ENCODE measurements at regions not wholly inside any gene's neighbourhood (a gene's known extent, or its start where the extent isn't known, plus 50 kb on each side); places are given as distances from the start of the nearest gene placed in this dataset.

GRCh38 chr4:72627723-72628122 lies 58.7 kb upstream of the ADAMTS3 start:
- H3K36me3 Mint-ChIP-seq (ENCODE audit: low read depth): no peaks in the 10 kb centered on the region
- no peak overlapping the region for H3K4me3 Mint-ChIP-seq
- TF ChIP-seq CTCF (IDR thresholded peaks at IDR 0.05; ENCODE audit: unreplicated experiment in 3 of 3): no peak
- H3K9me3 Mint-ChIP-seq: peaks cover 5% of the 10 kb centered on the region
- H3K4me1 Mint-ChIP-seq: no peaks in the 10 kb centered on the region
- H3K27ac Mint-ChIP-seq: no peak overlapping the region
- no peaks in the 10 kb centered on the region for H3K27me3 Mint-ChIP-seq (ENCODE audit: low read depth)

Measured in nephron (organoid).